MV-4-11 (cell line): ENCODE measurements at regions not wholly inside any gene's neighbourhood (a gene's known extent, or its start where the extent isn't known, plus 50 kb on each side); places are given as distances from the start of the nearest gene placed in this dataset.

Experiments used
- DNase-seq: peaks from one replicate; lab custom pipeline; 2025; lab: John Stamatoyannopoulos, UW

GRCh38 chr6:17226786-17227233 lies 54.4 kb upstream of the RBM24 start:
- DNase-seq: no peak

- no peak for DNase-seq
Measured at GRCh38 chr6:17227403-17227802, 53.8 kb upstream of the RBM24 start.
